Nephron progenitor cell (in vitro differentiated cells): ENCODE measurements at regions not wholly inside any gene's neighbourhood (a gene's known extent, or its start where the extent isn't known, plus 50 kb on each side); places are given as distances from the start of the nearest gene placed in this dataset.

Source experiments
- DNase-seq: peaks from one replicate; pipeline ENCODE4 v3.0.0; 2021
- H3K27ac Mint-ChIP-seq: 2 replicates; pipeline ENCODE4 v1.8.0; 2021; ENCODE audit warnings: mild to moderate bottlenecking, moderate library complexity, mixed read lengths
- H3K27me3 Mint-ChIP-seq: 2 replicates; pipeline ENCODE4 v1.8.0; 2021; ENCODE audit warnings: mild to moderate bottlenecking, low read depth, mixed read lengths; ENCODE audit not compliant: poor library complexity
- H3K36me3 Mint-ChIP-seq: 2 replicates; pipeline ENCODE4 v1.8.0; 2021; ENCODE audit warnings: low read depth, mixed read lengths
- H3K4me1 Mint-ChIP-seq: 2 replicates; pipeline ENCODE4 v1.8.0; 2021; ENCODE audit warnings: mixed read lengths
- H3K4me3 Mint-ChIP-seq: 2 replicates; pipeline ENCODE4 v1.8.0; 2021; ENCODE audit warnings: mild to moderate bottlenecking, moderate library complexity, mixed read lengths
- H3K9me3 Mint-ChIP-seq: 2 replicates; pipeline ENCODE4 v1.8.0; 2021; ENCODE audit warnings: mild to moderate bottlenecking, moderate library complexity, mixed read lengths
- CTCF ChIP-seq: fragments of 200-600 bp; sonication (generic); IDR thresholded peaks from 2 replicates; pipeline ENCODE4 v1.5.0; 2021; ENCODE audit warnings: antibody characterized with exemption

DNA sequence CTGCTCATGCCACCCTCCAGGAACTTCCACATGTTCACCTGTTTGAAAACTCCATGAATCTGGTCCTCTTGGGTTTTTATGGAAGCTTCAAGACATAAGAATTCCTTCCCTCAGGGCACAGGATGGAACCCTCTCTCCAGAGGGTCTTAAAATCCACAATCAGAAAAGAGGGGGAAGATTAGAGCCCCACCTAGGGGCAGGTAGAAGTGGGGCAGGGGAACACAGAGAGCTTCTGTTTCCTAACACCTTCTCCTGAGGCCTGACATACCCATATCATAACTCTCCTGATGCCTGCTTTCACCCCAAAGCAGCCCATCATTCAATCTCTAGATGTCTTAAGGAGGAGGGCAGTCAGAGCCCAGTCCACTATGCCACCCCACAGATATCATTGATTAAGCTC lies 1087.7 kb upstream of the ARRDC3 start:
- Mint-ChIP-seq H3K4me3 (no peak overlapping the region), H3K27me3 (peaks cover 2% of the 10 kb centered on the region), H3K36me3 (no peaks in the 10 kb centered on the region), H3K27ac (no peak overlapping the region), H3K4me1 (no peaks in the 10 kb centered on the region), H3K9me3 (peaks cover 5% of the 10 kb centered on the region)
- TF ChIP-seq CTCF: no peak
- no peak for DNase-seq

DNA sequence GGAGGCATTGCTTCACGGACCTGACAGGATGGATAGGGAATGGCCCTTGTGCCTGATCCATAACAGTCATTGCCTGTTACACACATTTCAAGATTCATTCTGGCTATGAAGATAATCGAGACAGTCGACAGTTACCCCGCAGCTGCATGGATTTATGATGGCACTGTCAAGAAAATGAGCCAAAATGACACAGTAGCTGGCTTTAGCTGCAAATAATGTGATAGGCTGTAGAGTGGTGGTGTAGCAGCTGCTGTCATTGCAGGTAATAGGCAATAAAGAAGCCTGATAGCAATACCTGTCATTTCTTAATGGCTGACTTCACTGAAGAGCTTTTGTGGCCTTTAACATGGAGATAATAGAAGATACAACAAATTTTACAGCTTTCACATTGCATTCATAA lies 1085.2 kb upstream of the ARRDC3 start:
- Mint-ChIP-seq H3K9me3 (peaks cover 3% of the 10 kb centered on the region), H3K27ac (no peak overlapping the region), H3K4me3 (no peak overlapping the region), H3K4me1 (no peaks in the 10 kb centered on the region), H3K36me3 (no peaks in the 10 kb centered on the region), H3K27me3 (peaks cover 2% of the 10 kb centered on the region)
- DNase-seq: no peak
- TF ChIP-seq CTCF: no peak

DNA sequence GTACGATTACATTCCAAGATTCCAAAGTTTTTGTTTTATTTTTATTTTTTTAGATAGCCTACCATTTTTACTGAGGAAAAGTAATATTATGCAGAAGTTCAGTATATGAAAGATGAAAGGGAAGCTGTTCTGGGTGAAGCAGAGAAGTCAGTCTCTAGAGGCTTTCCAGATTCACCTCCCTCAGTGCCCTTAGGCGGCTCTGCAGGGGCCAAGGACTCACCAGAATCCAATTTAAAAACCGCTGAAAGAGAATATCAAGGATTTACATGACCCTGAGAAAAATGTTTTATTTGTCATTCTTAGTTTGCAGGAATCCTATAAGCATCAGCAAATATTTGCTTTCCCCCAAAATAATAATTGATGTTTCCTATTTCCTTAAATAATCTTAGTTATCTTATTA lies 1084.6 kb upstream of the ARRDC3 start:
- no peaks in the 10 kb centered on the region for H3K9me3 Mint-ChIP-seq
- H3K27me3 Mint-ChIP-seq: peaks cover 2% of the 10 kb centered on the region
- no peak for TF ChIP-seq CTCF
- DNase-seq: no peak
- no peaks in the 10 kb centered on the region for H3K4me1 Mint-ChIP-seq
- no peak overlapping the region for H3K4me3 Mint-ChIP-seq
- no peaks in the 10 kb centered on the region for H3K36me3 Mint-ChIP-seq
- H3K27ac Mint-ChIP-seq: no peak overlapping the region

GRCh38 chr5:92460505-92460904 lies 1077.4 kb upstream of the ARRDC3 start:
- Mint-ChIP-seq H3K4me3 (no peak overlapping the region), H3K27ac (no peak overlapping the region), H3K9me3 (no peaks in the 10 kb centered on the region), H3K4me1 (no peaks in the 10 kb centered on the region), H3K36me3 (no peaks in the 10 kb centered on the region), H3K27me3 (no peaks in the 10 kb centered on the region)
- TF ChIP-seq CTCF: no peak
- no peak for DNase-seq

GRCh38 chr5:92459654-92460053 lies 1076.5 kb upstream of the ARRDC3 start:
- no peak overlapping the region for H3K4me3 Mint-ChIP-seq
- no peaks in the 10 kb centered on the region for H3K36me3 Mint-ChIP-seq
- no peaks in the 10 kb centered on the region for H3K27me3 Mint-ChIP-seq
- no peaks in the 10 kb centered on the region for H3K4me1 Mint-ChIP-seq
- no peak for TF ChIP-seq CTCF
- no peaks in the 10 kb centered on the region for H3K9me3 Mint-ChIP-seq
- no peak for DNase-seq
- H3K27ac Mint-ChIP-seq: no peak overlapping the region

GRCh38 chr5:92455011-92455410 lies 1071.9 kb upstream of the ARRDC3 start:
- no peak overlapping the region for H3K27ac Mint-ChIP-seq
- H3K9me3 Mint-ChIP-seq: no peaks in the 10 kb centered on the region
- no peak for TF ChIP-seq CTCF
- H3K36me3 Mint-ChIP-seq: no peaks in the 10 kb centered on the region
- no peak for DNase-seq
- H3K4me1 Mint-ChIP-seq: no peaks in the 10 kb centered on the region
- H3K27me3 Mint-ChIP-seq: no peaks in the 10 kb centered on the region
- H3K4me3 Mint-ChIP-seq: no peak overlapping the region
